Neutrophil (primary cell): ENCODE measurements at regions not wholly inside any gene's neighbourhood (a gene's known extent, or its start where the extent isn't known, plus 50 kb on each side); places are given as distances from the start of the nearest gene placed in this dataset.

ENCODE experiments used
- H3K27ac ChIP-seq: fragments of 200-600 bp; sonication (generic); 2 replicates; pipeline ENCODE4 v1.5.1; 2016; ENCODE audit warnings: mild to moderate bottlenecking, moderate library complexity
- H3K27me3 ChIP-seq: fragments of 200-600 bp; sonication (generic); 2 replicates; pipeline ENCODE4 v1.6.0; 2016; ENCODE audit warnings: mild to moderate bottlenecking
- H3K36me3 ChIP-seq: fragments of 200-600 bp; sonication (generic); 2 replicates; pipeline ENCODE4 v1.5.1; 2017
- H3K4me1 ChIP-seq, 2 experiments: fragments of 200-600 bp in 1 of 2; sonication (generic) in 1 of 2; 1 replicate in 1 of 2; 2 replicates in 1 of 2; pipeline versions ENCODE4 v1.5.1 to v1.6.1; 2013 to 2016; ENCODE audit warnings: low read depth in 1 of 2, low read length in 1 of 2, mild to moderate bottlenecking in 1 of 2, moderate library complexity in 1 of 2; ENCODE audit not compliant: control insufficient read depth in 1 of 2, insufficient read depth in 1 of 2
- H3K4me3 ChIP-seq, 2 experiments: fragments of 200-600 bp in 1 of 2; sonication (generic) in 1 of 2; 1 replicate in 1 of 2; 2 replicates in 1 of 2; pipeline ENCODE4 v1.5.1; 2013 to 2016; ENCODE audit warnings: low read depth in 1 of 2, low read length in 1 of 2, mild to moderate bottlenecking in 1 of 2, moderate library complexity in 1 of 2
- H3K9me3 ChIP-seq: fragments of 200-600 bp; sonication (generic); 2 replicates; pipeline ENCODE4 v1.5.1; 2016
- CTCF ChIP-seq: fragments of 200-600 bp; sonication (generic); IDR thresholded peaks from 2 replicates; pipeline ENCODE4 v1.5.1; 2016; ENCODE audit warnings: antibody characterized with exemption

DNA sequence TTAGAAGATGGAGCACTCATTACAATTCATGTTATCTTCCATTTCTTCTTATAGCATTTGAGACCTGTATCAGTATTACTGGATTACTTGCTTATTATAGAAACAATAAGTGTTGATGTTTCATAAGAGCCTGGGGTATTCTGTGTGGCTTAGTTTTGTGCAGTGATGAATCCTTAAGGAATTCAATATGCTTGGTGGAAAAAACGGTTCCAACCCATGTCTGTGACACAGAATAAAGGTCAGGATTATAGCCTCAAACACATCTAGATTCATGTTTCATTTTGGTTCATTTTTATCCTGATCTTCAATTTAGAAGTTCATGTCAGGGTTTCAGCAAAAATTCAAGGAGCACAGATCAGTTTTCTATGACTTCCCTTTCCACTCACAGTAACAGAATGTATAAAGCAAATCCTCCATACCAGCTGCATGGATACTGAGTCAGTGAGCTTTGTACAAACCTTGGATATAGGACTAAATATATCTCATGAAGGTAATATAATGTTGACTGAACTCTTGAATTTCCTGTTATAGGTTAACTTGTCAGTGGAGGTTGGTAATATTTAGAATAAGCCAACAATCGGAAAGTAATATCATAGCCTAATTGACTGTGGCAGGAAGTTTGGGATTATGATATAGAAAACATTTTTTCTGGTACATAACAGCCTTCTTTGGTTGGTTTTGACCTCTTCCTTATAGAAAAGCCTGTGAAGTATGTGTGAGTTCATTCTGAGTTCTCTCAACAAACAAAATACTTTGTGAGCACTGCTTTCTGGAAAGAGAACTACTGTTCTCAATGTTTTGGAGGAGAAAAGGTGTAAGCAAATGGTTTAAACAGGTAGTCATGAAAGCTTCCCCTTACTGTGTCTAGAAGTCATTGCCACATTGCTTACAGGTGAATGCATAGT, 218.2 kb upstream of the TPM1 start:
- TF ChIP-seq CTCF = no peak
- Histone ChIP-seq H3K4me1 (no peaks in the 10 kb centered on the region), H3K27me3 (no peaks in the 10 kb centered on the region), H3K4me3 (no peak overlapping the region), H3K9me3 (no peaks in the 10 kb centered on the region), H3K36me3 (no peaks in the 10 kb centered on the region), H3K27ac (no peak overlapping the region)

GRCh38 chr15:62825191-62825590, 217.4 kb upstream of the TPM1 start:
- no peak overlapping the region for H3K27ac ChIP-seq
- H3K27me3 ChIP-seq = no peaks in the 10 kb centered on the region
- H3K9me3 ChIP-seq = no peaks in the 10 kb centered on the region
- TF ChIP-seq CTCF = no peak
- no peaks in the 10 kb centered on the region for H3K36me3 ChIP-seq
- no peak overlapping the region for H3K4me3 ChIP-seq
- H3K4me1 ChIP-seq = no peaks in the 10 kb centered on the region

- no peak overlapping the region for H3K27ac ChIP-seq
- TF ChIP-seq CTCF = no peak
- no peak overlapping the region for H3K4me3 ChIP-seq
- no peaks in the 10 kb centered on the region for H3K9me3 ChIP-seq
- no peaks in the 10 kb centered on the region for H3K27me3 ChIP-seq
- no peaks in the 10 kb centered on the region for H3K4me1 ChIP-seq
- no peaks in the 10 kb centered on the region for H3K36me3 ChIP-seq
Measured at GRCh38 chr15:62826561-62826960, 216.0 kb upstream of the TPM1 start.

GRCh38 chr15:62828364-62828763, 214.2 kb upstream of the TPM1 start:
- H3K4me3 ChIP-seq = no peak overlapping the region
- no peaks in the 10 kb centered on the region for H3K4me1 ChIP-seq
- H3K27ac ChIP-seq = no peak overlapping the region

GRCh38 chr15:62832231-62832630, 210.3 kb upstream of the TPM1 start:
- H3K9me3 ChIP-seq = no peaks in the 10 kb centered on the region
- H3K36me3 ChIP-seq = no peaks in the 10 kb centered on the region
- no peak overlapping the region for H3K27ac ChIP-seq
- H3K4me1 ChIP-seq = peaks cover 22 to 24% of the 10 kb centered on the region in 2 experiments
- no peak overlapping the region for H3K4me3 ChIP-seq
- TF ChIP-seq CTCF = no peak
- H3K27me3 ChIP-seq = no peaks in the 10 kb centered on the region

More at GRCh38 chr15:62828364-62828763, 214.2 kb upstream of the TPM1 start:
- Histone ChIP-seq H3K36me3 (no peaks in the 10 kb centered on the region), H3K9me3 (no peaks in the 10 kb centered on the region), H3K27me3 (no peaks in the 10 kb centered on the region)
- TF ChIP-seq CTCF = no peak
